T-helper 17 cell (primary cell): ENCODE measurements at regions not wholly inside any gene's neighbourhood (a gene's known extent, or its start where the extent isn't known, plus 50 kb on each side); places are given as distances from the start of the nearest gene placed in this dataset.

ENCODE experiments used
- ATAC-seq: fragments of 150-1000 bp; cut with Tn5 transposase; 2 replicates; pipeline ENCODE4 v1.10.0; 2021; ENCODE audit warnings: mild to moderate bottlenecking, moderate library complexity
- DNase-seq, 3 donors: peaks; one replicate each; pipeline versions ENCODE4 v3.0.0 to v3.0.0-alpha.2; 2020 to 2021
- H3K9me3 ChIP-seq: one replicate; pipeline ENCODE4 v1.7.0; 2013; ENCODE audit warnings: low read length, mild to moderate bottlenecking; ENCODE audit not compliant: control insufficient read depth, poor library complexity, severe bottlenecking
- H3K27ac Mint-ChIP-seq: one replicate; pipeline ENCODE4 v1.8.0; 2022; ENCODE audit warnings: mild to moderate bottlenecking, moderate library complexity, mixed read lengths
- H3K27me3 Mint-ChIP-seq: one replicate; pipeline ENCODE4 v1.8.0; 2022; ENCODE audit warnings: mixed read lengths
- H3K36me3 Mint-ChIP-seq: one replicate; pipeline ENCODE4 v1.8.0; 2022; ENCODE audit warnings: low read depth, mixed read lengths
- H3K4me1 Mint-ChIP-seq: one replicate; pipeline ENCODE4 v1.8.0; 2022; ENCODE audit warnings: mild to moderate bottlenecking, mixed read lengths
- H3K4me3 Mint-ChIP-seq: one replicate; pipeline ENCODE4 v1.8.0; 2022; ENCODE audit warnings: mild to moderate bottlenecking, moderate library complexity, mixed read lengths

DNA sequence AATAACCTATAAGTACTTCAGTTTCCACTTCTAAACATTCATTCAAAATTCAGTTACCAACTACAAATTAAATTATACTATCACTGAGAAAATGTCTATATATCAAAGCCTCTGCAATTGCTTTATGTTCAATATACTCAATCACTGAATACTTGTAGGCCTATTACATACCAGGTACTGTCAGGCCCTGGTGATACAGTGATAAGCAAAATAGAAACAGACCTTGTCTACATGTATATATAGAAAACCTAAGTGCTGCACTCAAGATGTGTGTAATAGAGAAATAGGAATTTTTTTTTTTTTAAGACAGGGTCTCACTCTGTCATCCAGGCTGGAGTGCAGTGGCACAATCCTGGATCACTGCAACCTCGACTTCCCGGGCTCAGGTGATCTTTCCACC is 53.7 kb upstream of the PHF14 start:
- peaks cover 3% of the 10 kb centered on the region for H3K36me3 Mint-ChIP-seq
- H3K27ac Mint-ChIP-seq: no peak overlapping the region
- DNase-seq (no peak), ATAC-seq (no peak)
- H3K4me3 Mint-ChIP-seq: no peak overlapping the region
- H3K27me3 Mint-ChIP-seq: peaks cover 17% of the 10 kb centered on the region
- H3K4me1 Mint-ChIP-seq: peaks cover 8% of the 10 kb centered on the region
- no peaks in the 10 kb centered on the region for H3K9me3 ChIP-seq
